Neural crest cell (in vitro differentiated cells): ENCODE measurements at regions not wholly inside any gene's neighbourhood (a gene's known extent, or its start where the extent isn't known, plus 50 kb on each side); places are given as distances from the start of the nearest gene placed in this dataset. TPM values are rescaled to one million over a fixed set of nuclear protein-coding genes. Genes with fewer than 3 reads are reported as not detected.

Experiments
- DNase-seq: peaks from one replicate; pipeline ENCODE4 v3.0.0; 2021; ENCODE audit warnings: low read depth, mixed read lengths, low spot score
- H3K27ac Mint-ChIP-seq: one replicate; pipeline ENCODE4 v1.8.0; 2021; ENCODE audit warnings: mild to moderate bottlenecking, mixed read lengths; ENCODE audit not compliant: unreplicated experiment
- H3K27me3 Mint-ChIP-seq: 2 replicates; pipeline ENCODE4 v1.8.0; 2021; ENCODE audit warnings: low read depth, mild to moderate bottlenecking, mixed read lengths
- H3K36me3 Mint-ChIP-seq: 2 replicates; pipeline ENCODE4 v1.8.0; 2021; ENCODE audit warnings: low read depth, mild to moderate bottlenecking, mixed read lengths
- H3K4me1 Mint-ChIP-seq: 2 replicates; pipeline ENCODE4 v1.8.0; 2021; ENCODE audit warnings: mixed read lengths
- H3K4me3 Mint-ChIP-seq: one replicate; pipeline ENCODE4 v1.8.0; 2021; ENCODE audit warnings: mild to moderate bottlenecking, mixed read lengths
- H3K9me3 Mint-ChIP-seq: 2 replicates; pipeline ENCODE4 v1.8.0; 2021; ENCODE audit warnings: mixed read lengths
- microRNA-seq: library from miRNA; unstranded; fragments of <30 nt; microRNA quantifications from one replicate; pipeline ENCODE4, GENCODE V29; 2020
- TF ChIP-seq, protein P1 (sequence below): fragments of 200-600 bp; sonication (generic); conservative IDR thresholded peaks from 2 replicates; pipeline ENCODE4 v1.5.0; 2021; ENCODE audit warnings: antibody characterized with exemption, mild to moderate bottlenecking

GRCh38 chr3:105304487-105304886 lies 62.2 kb upstream of the ALCAM start:
- Mint-ChIP-seq H3K36me3 (peaks cover 10% of the 10 kb centered on the region), H3K9me3 (peaks cover 11% of the 10 kb centered on the region), H3K4me1 (no peaks in the 10 kb centered on the region), H3K27ac (no peak overlapping the region), H3K4me3 (no peak overlapping the region), H3K27me3 (no peaks in the 10 kb centered on the region)
- DNase-seq: no peak
- TF ChIP-seq, protein P1, sequence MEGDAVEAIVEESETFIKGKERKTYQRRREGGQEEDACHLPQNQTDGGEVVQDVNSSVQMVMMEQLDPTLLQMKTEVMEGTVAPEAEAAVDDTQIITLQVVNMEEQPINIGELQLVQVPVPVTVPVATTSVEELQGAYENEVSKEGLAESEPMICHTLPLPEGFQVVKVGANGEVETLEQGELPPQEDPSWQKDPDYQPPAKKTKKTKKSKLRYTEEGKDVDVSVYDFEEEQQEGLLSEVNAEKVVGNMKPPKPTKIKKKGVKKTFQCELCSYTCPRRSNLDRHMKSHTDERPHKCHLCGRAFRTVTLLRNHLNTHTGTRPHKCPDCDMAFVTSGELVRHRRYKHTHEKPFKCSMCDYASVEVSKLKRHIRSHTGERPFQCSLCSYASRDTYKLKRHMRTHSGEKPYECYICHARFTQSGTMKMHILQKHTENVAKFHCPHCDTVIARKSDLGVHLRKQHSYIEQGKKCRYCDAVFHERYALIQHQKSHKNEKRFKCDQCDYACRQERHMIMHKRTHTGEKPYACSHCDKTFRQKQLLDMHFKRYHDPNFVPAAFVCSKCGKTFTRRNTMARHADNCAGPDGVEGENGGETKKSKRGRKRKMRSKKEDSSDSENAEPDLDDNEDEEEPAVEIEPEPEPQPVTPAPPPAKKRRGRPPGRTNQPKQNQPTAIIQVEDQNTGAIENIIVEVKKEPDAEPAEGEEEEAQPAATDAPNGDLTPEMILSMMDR: no peak

- Mint-ChIP-seq H3K27ac (no peak overlapping the region), H3K27me3 (no peaks in the 10 kb centered on the region), H3K4me3 (no peak overlapping the region), H3K36me3 (no peaks in the 10 kb centered on the region), H3K9me3 (peaks cover 3% of the 10 kb centered on the region), H3K4me1 (no peaks in the 10 kb centered on the region)
- TF ChIP-seq, protein P1: no peak
- no peak for DNase-seq
These were observed 51.6 kb upstream of the ALCAM start for GRCh38 chr3:105315144-105315543.

DNA sequence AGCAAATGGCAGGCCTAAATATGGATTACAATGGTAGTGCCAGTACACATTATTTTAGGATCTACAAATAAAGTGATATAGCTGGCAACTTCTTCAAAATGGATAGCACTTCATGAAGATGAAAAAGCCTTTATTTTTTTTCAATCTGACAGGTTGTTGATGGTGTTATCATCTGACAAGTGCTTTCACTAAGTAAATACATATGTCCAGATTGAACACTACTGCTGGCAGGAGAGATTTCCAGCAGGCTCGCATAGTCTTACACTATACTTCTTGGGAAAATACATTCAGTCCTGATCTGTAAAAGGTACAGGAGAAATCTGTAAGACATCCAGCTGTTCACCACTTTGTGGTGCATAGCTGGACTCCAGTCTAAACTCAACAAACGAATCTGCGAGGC lies 50.9 kb upstream of the ALCAM start:
- no peaks in the 10 kb centered on the region for H3K36me3 Mint-ChIP-seq
- no peaks in the 10 kb centered on the region for H3K4me1 Mint-ChIP-seq

DNA sequence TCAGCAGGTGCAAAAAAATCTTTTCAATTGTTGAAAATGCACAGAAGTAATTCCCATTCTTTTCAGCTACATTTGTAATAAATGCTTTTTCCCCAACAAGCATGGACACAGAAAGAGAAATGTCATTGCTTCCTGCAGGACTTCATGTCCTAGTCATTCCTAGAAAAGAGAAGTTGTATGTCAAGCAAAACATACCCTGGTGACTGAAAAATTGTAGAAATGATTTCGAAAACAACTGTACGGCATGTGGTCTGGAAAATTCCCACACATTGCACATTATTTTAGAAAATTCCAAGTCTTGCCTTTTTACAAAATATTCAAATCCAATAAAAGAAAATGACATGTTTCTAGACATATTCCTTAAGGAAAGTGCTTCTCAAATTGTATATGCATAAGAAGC lies 50.4 kb upstream of the ALCAM start:
- no peak for DNase-seq
- no peaks in the 10 kb centered on the region for H3K27me3 Mint-ChIP-seq
- no peaks in the 10 kb centered on the region for H3K4me1 Mint-ChIP-seq
- TF ChIP-seq, protein P1: no peak
- peaks cover 3% of the 10 kb centered on the region for H3K9me3 Mint-ChIP-seq
- H3K27ac Mint-ChIP-seq: no peak overlapping the region
- no peak overlapping the region for H3K4me3 Mint-ChIP-seq
- no peaks in the 10 kb centered on the region for H3K36me3 Mint-ChIP-seq

More for the DNA sequence above, 50.9 kb upstream of the ALCAM start:
- Mint-ChIP-seq H3K9me3 (peaks cover 3% of the 10 kb centered on the region), H3K27me3 (no peaks in the 10 kb centered on the region), H3K27ac (no peak overlapping the region), H3K4me3 (no peak overlapping the region)
- no peak for DNase-seq
- TF ChIP-seq, protein P1: no peak

Small RNAs in the stretch of these regions (microRNA-seq; reads per million reads assigned to microRNA genes)
- not detected for gene MIR548AB
